Prostate gland (tissue), 2 donors: ENCODE measurements at regions not wholly inside any gene's neighbourhood (a gene's known extent, or its start where the extent isn't known, plus 50 kb on each side); places are given as distances from the start of the nearest gene placed in this dataset.
"Not testable (repeated sequence)": the region's sequence is repeated elsewhere in the genome, so short reads cannot be mapped to it uniquely, and the experiment has no call there.

Source experiments
- DNase-seq: peaks from one replicate; pipeline ENCODE4 v3.0.0-alpha.2; 2019; ENCODE audit warnings: low spot score
- H3K27ac ChIP-seq, 2 donors: fragments of 200-600 bp; sonication (generic); 2 replicates each; pipeline ENCODE4 v1.5.1; 2017 to 2019
- H3K27me3 ChIP-seq: fragments of 200-600 bp; sonication (generic); replicated peaks from 2 replicates; pipeline ENCODE4 v1.5.1; 2019; ENCODE audit not compliant: insufficient read depth
- H3K36me3 ChIP-seq, 2 donors: fragments of 200-600 bp; sonication (generic); 1 replicate in 1 of 2; 2 replicates in 1 of 2; pipeline versions ENCODE4 v1.5.1 to v1.8.1; 2017 to 2019
- H3K4me1 ChIP-seq: fragments of 200-600 bp; sonication (generic); replicated peaks from 2 replicates; pipeline ENCODE4 v1.5.1; 2019
- H3K4me3 ChIP-seq, 2 donors: fragments of 200-600 bp; sonication (generic); 2 replicates each; pipeline ENCODE4 v1.5.1; 2017 to 2019
- H3K9me3 ChIP-seq: fragments of 200-600 bp; sonication (generic); 2 replicates; pipeline ENCODE4 v1.5.1; 2017
- CTCF ChIP-seq, 4 experiments: fragments of 200-600 bp in 2 of 4; fragments of 450-650 bp in 2 of 4; sonication (generic) in 2 of 4; IDR thresholded peaks; 1 replicate in 3 of 4; 2 replicates in 1 of 4; pipeline ENCODE4 v1.5.1; 2016 to 2019; ENCODE audit warnings: antibody characterized with exemption in 4 of 4, mild to moderate bottlenecking in 2 of 4, moderate library complexity in 2 of 4
- POLR2A ChIP-seq: fragments of 450-650 bp; IDR thresholded peaks from one replicate; pipeline ENCODE4 v1.6.1; 2016; ENCODE audit warnings: antibody characterized with exemption, mild to moderate bottlenecking
- POLR2AphosphoS5 ChIP-seq: sonication (generic); formaldehyde crosslinking; IDR thresholded peaks from one replicate; pipeline ENCODE4 v1.6.1; 2017; ENCODE audit warnings: antibody characterized with exemption
- WGBS: methylation state at CpG from one replicate; pipeline ENCODE4 v1.1.5; 2018; 5-methylcytosine and 5-hydroxymethylcytosine counted together
- intact Hi-C: fragments of 100-400 bp; cut with DNase I; formaldehyde crosslinking; loops from one replicate; pipeline ENCODE4 v1.14.2; 2022

DNA sequence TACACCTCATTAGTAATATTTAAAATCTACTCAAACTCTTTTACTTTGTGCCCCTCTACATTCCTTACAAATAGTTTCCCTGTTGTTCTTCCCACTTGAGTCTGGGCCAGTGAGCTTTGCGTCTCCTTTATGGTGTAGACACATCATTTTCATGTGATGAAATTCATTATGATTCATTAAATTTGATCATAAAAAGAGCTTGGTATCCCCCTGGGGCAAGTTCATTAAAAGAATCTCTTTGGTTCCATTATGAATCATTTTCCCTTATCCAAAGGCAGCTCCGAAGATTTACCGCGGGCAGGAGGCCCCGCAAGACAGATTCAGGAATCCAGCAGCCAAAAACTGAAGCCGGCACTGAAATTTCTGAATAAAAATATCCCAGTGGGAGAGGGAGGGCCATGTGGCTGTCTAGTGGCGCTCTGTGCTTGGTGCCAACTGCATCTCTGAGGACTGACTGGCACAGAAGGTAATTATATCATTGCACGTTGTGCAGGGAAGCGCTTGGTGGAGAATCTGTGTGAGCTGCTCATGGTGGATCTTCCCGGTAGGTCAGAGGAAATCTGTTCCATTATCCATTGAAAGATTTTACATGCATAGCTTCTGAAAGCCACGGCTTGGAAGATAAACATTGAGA, 151.4 kb upstream of the PITRM1 start:
- H3K4me3 ChIP-seq: no peak overlapping the region
- DNase-seq: no peak
- H3K36me3 ChIP-seq: no peaks in the 10 kb centered on the region
- no peak overlapping the region for H3K27ac ChIP-seq
- H3K9me3 ChIP-seq: no peaks in the 10 kb centered on the region
- H3K4me1 ChIP-seq: no peaks in the 10 kb centered on the region
- no peaks in the 10 kb centered on the region for H3K27me3 ChIP-seq
- no peak for TF ChIP-seq POLR2AphosphoS5
- no peak for TF ChIP-seq CTCF (IDR thresholded peaks at IDR 0.05)
- TF ChIP-seq POLR2A: no peak
- 67% methylated on average over 11 of the region's 11 CpGs for WGBS
- intact Hi-C loops: no loop called here

- H3K4me3 ChIP-seq: no peak overlapping the region
- intact Hi-C loops: no loop called here
- no peaks in the 10 kb centered on the region for H3K9me3 ChIP-seq
- H3K27me3 ChIP-seq: no peaks in the 10 kb centered on the region
- DNase-seq: no peak
- TF ChIP-seq POLR2AphosphoS5 (no peak), POLR2A (no peak), CTCF (IDR thresholded peaks at IDR 0.05) (no peak)
- WGBS: 81% methylated on average over 9 of the region's 9 CpGs
- H3K4me1 ChIP-seq: no peaks in the 10 kb centered on the region
- no peaks in the 10 kb centered on the region for H3K36me3 ChIP-seq
- no peak overlapping the region for H3K27ac ChIP-seq
These were observed 148.5 kb upstream of the PITRM1 start for GRCh38 chr10:3321123-3321522.

- no peak for DNase-seq
- WGBS: 94% methylated on average over 19 of the region's 25 CpGs
- TF ChIP-seq POLR2A (no peak), POLR2AphosphoS5 (no peak), CTCF (IDR thresholded peaks at IDR 0.05) (no peak)
- intact Hi-C loops: no loop called here
- Histone ChIP-seq H3K9me3 (no peaks in the 10 kb centered on the region), H3K27me3 (no peaks in the 10 kb centered on the region), H3K36me3 (no peaks in the 10 kb centered on the region), H3K27ac (no peak overlapping the region), H3K4me1 (no peaks in the 10 kb centered on the region), H3K4me3 (no peak overlapping the region)
These were observed 147.2 kb upstream of the PITRM1 start for GRCh38 chr10:3319811-3320226.

DNA sequence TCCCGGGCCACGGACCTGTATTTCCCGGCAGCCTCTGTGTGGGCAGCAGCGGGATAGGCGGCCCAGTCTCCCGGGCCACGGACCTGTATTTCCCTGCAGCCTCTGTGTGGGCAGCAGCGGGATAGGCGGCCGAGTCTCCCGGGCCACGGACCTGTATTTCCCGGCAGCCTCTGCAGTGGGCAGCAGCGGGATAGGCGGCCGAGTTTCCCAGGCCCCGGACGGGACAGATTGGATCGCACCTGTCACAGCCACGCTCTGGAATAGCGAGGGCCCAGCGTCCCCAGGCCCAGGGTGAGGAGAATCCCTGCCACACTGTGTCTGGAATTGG, 145.9 kb upstream of the PITRM1 start:
- H3K27ac ChIP-seq, H3K36me3 ChIP-seq, H3K9me3 ChIP-seq, intact Hi-C loops, H3K27me3 ChIP-seq, H3K4me3 ChIP-seq, DNase-seq, H3K4me1 ChIP-seq: not testable (repeated sequence)
- 94% methylated on average over 11 of the region's 22 CpGs for WGBS

GRCh38 chr10:3317553-3318479, 145.2 kb upstream of the PITRM1 start:
- H3K36me3 ChIP-seq, H3K4me1 ChIP-seq, H3K4me3 ChIP-seq, H3K9me3 ChIP-seq, H3K27ac ChIP-seq, H3K27me3 ChIP-seq, DNase-seq, intact Hi-C loops: not testable (repeated sequence)
- WGBS: 94% methylated on average over 31 of the region's 61 CpGs

DNA sequence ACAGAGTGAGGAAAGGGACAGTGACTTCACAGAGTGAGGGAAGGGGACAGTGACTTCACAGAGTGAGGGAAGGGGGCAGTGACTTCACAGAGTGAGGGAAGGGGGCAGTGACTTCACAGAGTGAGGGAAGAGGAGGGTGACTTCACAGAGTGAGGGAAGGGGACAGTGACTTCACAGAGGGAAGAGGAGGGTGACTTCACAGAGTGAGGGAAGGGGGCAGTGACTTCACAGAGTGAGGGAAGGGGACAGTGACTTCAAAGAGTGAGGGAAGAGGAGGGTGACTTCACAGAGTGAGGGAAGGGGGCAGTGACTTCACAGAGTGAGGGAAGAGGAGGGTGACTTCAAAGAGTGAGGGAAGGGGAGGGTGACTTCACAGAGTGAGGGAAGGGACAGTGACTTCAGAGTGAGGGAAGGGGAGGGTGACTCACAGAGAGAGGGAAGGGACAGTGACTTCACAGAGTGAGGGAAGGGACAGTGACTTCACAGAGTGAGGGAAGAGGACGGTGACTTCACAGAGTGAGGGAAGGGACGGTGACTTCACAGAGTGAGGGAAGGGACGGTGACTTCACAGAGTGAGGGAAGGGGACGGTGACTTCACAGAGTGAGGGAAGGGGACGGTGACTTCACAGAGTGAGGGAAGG, 142.0 kb upstream of the PITRM1 start:
- H3K27me3 ChIP-seq, H3K27ac ChIP-seq, H3K4me1 ChIP-seq, H3K36me3 ChIP-seq, intact Hi-C loops, DNase-seq, H3K4me3 ChIP-seq, H3K9me3 ChIP-seq: not testable (repeated sequence)
- 73% methylated on average over 5 of the region's 5 CpGs for WGBS

GRCh38 chr10:3313784-3314444, 141.3 kb upstream of the PITRM1 start:
- H3K4me3 ChIP-seq, H3K27ac ChIP-seq, H3K4me1 ChIP-seq, H3K27me3 ChIP-seq, H3K36me3 ChIP-seq, DNase-seq, intact Hi-C loops, H3K9me3 ChIP-seq: not testable (repeated sequence)
- WGBS: 62% methylated on average over 2 of the region's 2 CpGs
